ENCODE measurements at regions not wholly inside any gene's neighbourhood (a gene's known extent, or its start where the extent isn't known, plus 50 kb on each side); places are given as distances from the start of the nearest gene placed in this dataset.
A peak's percentile ranks its signal among the peaks of the same experiment; 100 is the strongest.

DNA sequence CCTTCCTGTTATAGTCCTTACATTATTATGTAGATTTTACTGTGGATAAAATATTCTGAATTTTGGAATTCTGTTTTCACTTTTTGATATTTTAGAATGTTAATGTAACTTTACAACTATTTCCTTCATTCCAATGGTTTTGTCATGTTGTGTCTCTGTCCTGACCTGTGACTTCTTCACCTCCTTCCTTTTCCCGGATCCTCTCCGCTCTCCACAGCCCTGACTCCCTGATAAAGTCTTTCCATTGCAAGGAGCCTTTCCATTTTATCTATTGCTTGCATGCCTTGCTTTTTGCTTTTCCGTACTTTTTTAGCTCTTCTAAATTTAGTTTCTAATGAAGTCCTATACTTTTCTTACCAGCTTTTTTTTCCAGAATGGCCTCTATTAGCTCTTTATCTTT, 117.6 kb upstream of the ARRDC3 start:
- TF ChIP-seq POLR2A (IDR thresholded peaks at IDR 0.05): no peak
- TF ChIP-seq, protein P1, sequence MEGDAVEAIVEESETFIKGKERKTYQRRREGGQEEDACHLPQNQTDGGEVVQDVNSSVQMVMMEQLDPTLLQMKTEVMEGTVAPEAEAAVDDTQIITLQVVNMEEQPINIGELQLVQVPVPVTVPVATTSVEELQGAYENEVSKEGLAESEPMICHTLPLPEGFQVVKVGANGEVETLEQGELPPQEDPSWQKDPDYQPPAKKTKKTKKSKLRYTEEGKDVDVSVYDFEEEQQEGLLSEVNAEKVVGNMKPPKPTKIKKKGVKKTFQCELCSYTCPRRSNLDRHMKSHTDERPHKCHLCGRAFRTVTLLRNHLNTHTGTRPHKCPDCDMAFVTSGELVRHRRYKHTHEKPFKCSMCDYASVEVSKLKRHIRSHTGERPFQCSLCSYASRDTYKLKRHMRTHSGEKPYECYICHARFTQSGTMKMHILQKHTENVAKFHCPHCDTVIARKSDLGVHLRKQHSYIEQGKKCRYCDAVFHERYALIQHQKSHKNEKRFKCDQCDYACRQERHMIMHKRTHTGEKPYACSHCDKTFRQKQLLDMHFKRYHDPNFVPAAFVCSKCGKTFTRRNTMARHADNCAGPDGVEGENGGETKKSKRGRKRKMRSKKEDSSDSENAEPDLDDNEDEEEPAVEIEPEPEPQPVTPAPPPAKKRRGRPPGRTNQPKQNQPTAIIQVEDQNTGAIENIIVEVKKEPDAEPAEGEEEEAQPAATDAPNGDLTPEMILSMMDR (IDR thresholded peaks at IDR 0.05): no peak
- no peaks in the 10 kb centered on the region for H3K9me3 ChIP-seq
- H3K4me3 ChIP-seq: no peak overlapping the region
- no peak overlapping the region for H3K27ac ChIP-seq
- no peaks in the 10 kb centered on the region for H3K27me3 ChIP-seq
- no peaks in the 10 kb centered on the region for H3K4me1 ChIP-seq
- 47% methylated on average over 3 of the region's 3 CpGs for WGBS (ENCODE audit: insufficient coverage, low coverage, low lambda C conversion rate, missing lambda C conversion rate)
- intact Hi-C loops (cut with DNase I): no loop called here
- no peaks in the 10 kb centered on the region for H3K36me3 ChIP-seq
- ATAC-seq (peak in 3 of 4 donors; percentile 41 to 65 (median 42)), DNase-seq (no peak)

DNA sequence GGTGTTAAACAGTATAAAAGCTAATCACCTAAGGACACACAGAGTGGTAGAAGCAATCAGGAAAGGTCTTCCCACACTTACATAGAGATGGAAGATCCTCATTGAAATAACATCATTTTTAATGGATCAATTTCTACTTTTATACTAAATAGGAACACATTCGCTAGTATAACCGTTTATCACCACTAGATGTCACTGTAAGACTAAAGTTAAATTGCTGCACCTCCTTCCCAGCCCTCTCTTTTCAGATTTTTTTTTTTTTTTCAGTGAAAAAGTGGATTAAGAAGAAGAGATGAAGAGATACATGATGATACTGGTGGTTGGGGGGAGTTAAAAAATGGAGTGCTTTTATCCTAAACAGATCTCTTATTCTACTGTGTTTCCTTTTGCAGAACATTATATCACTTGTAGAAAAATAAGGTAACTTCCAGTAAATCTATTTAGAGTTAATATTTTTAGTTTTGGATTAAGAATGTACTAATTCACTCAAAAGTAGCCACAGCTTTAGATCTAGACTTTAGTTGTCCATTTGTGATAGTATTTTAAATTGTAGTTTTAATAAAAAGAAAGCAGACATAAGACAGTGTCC, 116.9 kb upstream of the ARRDC3 start:
- intact Hi-C loops (cut with DNase I): no loop called here
- no peak for DNase-seq
- no peak for TF ChIP-seq POLR2A (IDR thresholded peaks at IDR 0.05)
- TF ChIP-seq, protein P1 (IDR thresholded peaks at IDR 0.05): peak; percentile 66 to 69 (median 68)
- no peaks in the 10 kb centered on the region for H3K4me1 ChIP-seq
- no peak overlapping the region for H3K4me3 ChIP-seq
- WGBS (ENCODE audit: insufficient coverage, low coverage, low lambda C conversion rate, missing lambda C conversion rate): 0% methylated on average over 2 of the region's 2 CpGs
- H3K36me3 ChIP-seq: no peaks in the 10 kb centered on the region
- peak; percentile 70 to 76 (median 75) for ATAC-seq
- no peaks in the 10 kb centered on the region for H3K27me3 ChIP-seq
- no peak overlapping the region for H3K27ac ChIP-seq
- H3K9me3 ChIP-seq: no peaks in the 10 kb centered on the region

DNA sequence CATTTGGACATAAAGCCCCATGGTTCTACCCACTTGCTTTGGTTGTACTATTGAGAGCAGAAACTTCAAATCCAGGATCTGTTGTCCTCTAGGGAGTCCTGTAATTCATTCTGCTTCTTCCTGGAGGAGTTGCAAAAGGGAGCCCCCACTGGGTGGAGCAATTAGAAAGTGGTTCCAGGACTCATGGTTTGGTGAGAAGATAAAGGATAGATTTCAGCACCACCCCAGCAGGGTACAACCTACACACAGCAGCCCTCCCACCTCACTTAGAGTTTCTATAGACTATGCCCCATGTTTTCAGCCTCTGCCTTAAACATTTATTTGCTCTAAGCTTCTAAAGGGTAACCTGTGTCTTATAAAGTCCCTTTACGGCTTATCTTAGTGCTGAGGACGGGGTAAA, 112.6 kb upstream of the ARRDC3 start:
- Histone ChIP-seq H3K9me3 (no peaks in the 10 kb centered on the region), H3K27me3 (no peaks in the 10 kb centered on the region), H3K4me3 (no peak overlapping the region), H3K4me1 (no peaks in the 10 kb centered on the region), H3K36me3 (no peaks in the 10 kb centered on the region), H3K27ac (no peak overlapping the region)
- TF ChIP-seq POLR2A (IDR thresholded peaks at IDR 0.05): no peak
- TF ChIP-seq, protein P1 (IDR thresholded peaks at IDR 0.05): no peak
- ATAC-seq: no peak
- intact Hi-C loops (cut with DNase I): no loop called here
- 82% methylated on average over 2 of the region's 2 CpGs for WGBS (ENCODE audit: insufficient coverage, low coverage, low lambda C conversion rate, missing lambda C conversion rate)
- no peak for DNase-seq

DNA sequence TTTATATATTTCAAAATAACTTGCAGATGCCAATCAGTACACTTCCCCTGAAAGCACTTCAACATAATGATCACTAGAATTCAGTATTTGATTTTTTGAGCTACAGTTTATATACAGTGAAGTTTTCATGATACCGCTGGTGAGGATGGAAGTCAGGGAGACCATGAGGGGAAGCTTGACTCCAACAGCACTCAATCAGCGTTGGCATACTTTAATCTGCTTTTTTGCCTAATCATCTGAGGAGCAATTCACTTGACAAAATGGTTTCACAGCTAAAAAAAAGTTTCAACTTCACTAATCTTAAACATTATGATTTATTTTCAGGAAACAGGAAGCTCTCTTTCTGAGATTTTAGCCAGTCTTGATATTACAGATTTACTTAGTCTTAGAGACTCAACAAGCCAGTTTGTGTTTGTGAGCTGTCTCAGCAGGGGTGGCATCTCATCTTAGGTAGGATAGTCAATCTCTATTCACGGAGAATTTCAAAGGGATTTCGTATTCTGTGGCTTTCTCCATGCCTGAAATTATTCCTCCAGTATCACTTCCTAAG, 111.4 kb upstream of the ARRDC3 start:
- Histone ChIP-seq H3K36me3 (no peaks in the 10 kb centered on the region), H3K4me3 (no peak overlapping the region), H3K27ac (no peak overlapping the region), H3K9me3 (no peaks in the 10 kb centered on the region), H3K4me1 (no peaks in the 10 kb centered on the region), H3K27me3 (no peaks in the 10 kb centered on the region)
- no peak for DNase-seq
- 68% methylated on average over 4 of the region's 4 CpGs for WGBS (ENCODE audit: insufficient coverage, low coverage, low lambda C conversion rate, missing lambda C conversion rate)
- ATAC-seq: no peak
- no peak for TF ChIP-seq POLR2A (IDR thresholded peaks at IDR 0.05)
- TF ChIP-seq, protein P1 (IDR thresholded peaks at IDR 0.05): no peak
- intact Hi-C loops (cut with DNase I): no loop called here
